Breast epithelium (tissue), 3 donors: ENCODE measurements at regions not wholly inside any gene's neighbourhood (a gene's known extent, or its start where the extent isn't known, plus 50 kb on each side); places are given as distances from the start of the nearest gene placed in this dataset.
A peak's percentile ranks its signal among the peaks of the same experiment; 100 is the strongest.

ENCODE experiments used
- POLR2A ChIP-seq: fragments of 450-650 bp; IDR thresholded peaks from one replicate; pipeline ENCODE4 v1.6.1; 2016; ENCODE audit warnings: antibody characterized with exemption, mild to moderate bottlenecking, moderate library complexity
- POLR2AphosphoS5 ChIP-seq, 3 donors: sonication (generic); formaldehyde crosslinking; IDR thresholded peaks; one replicate each; pipeline ENCODE4 v1.6.1; 2017; ENCODE audit warnings: antibody characterized with exemption in 3 of 3
- TF ChIP-seq, protein P1 (sequence below), 3 donors: fragments of 450-650 bp; IDR thresholded peaks; one replicate each; pipeline ENCODE4 v1.5.1; 2016 to 2017; ENCODE audit warnings: antibody characterized with exemption in 3 of 3, mild to moderate bottlenecking in 3 of 3, moderate library complexity in 3 of 3

DNA sequence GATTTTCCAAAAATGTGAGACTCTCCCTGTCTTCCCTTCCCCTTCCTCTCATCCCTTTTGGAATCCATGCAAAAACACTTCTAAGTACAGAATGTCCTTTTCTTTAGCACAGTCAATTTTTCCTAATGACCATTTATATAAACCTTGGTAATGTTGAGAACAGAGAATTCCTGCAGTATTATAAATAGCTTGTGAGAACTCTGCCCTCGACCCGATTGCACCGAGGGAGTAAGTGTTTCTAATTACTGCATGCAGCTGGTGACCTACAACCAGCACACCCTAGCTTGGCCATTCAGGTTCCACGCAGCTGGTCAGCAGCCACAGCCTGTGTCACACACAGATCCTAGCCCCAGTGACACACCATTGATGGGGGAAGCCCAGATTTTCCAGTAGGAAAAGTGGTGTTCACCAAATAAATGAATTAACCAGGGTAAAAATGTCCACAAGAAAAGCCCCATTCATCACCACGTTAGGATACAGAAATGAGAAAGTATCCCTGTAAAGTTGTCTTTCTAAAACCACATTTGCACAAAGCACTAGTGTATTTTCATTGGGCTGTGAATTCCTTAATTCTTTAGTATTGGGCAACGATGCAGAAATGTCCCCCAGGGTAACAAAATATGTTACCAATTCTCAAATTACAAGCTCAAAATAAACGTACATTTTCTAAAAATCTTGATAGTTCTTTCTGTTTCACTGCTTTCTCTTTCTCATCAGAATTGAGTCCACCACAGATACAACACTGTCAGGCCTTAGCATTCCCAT is 499.0 kb upstream of the KLF6 start:
- TF ChIP-seq, protein P1, sequence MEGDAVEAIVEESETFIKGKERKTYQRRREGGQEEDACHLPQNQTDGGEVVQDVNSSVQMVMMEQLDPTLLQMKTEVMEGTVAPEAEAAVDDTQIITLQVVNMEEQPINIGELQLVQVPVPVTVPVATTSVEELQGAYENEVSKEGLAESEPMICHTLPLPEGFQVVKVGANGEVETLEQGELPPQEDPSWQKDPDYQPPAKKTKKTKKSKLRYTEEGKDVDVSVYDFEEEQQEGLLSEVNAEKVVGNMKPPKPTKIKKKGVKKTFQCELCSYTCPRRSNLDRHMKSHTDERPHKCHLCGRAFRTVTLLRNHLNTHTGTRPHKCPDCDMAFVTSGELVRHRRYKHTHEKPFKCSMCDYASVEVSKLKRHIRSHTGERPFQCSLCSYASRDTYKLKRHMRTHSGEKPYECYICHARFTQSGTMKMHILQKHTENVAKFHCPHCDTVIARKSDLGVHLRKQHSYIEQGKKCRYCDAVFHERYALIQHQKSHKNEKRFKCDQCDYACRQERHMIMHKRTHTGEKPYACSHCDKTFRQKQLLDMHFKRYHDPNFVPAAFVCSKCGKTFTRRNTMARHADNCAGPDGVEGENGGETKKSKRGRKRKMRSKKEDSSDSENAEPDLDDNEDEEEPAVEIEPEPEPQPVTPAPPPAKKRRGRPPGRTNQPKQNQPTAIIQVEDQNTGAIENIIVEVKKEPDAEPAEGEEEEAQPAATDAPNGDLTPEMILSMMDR (IDR thresholded peaks at IDR 0.05) = no peak
- peak; percentile 58 to 84 (median 63) for TF ChIP-seq POLR2AphosphoS5 (IDR thresholded peaks at IDR 0.05)
- peak; percentile 14 for TF ChIP-seq POLR2A
